LHCN-M2 (cell line): ENCODE measurements at regions not wholly inside any gene's neighbourhood (a gene's known extent, or its start where the extent isn't known, plus 50 kb on each side); places are given as distances from the start of the nearest gene placed in this dataset.

Experiments used
- DNase-seq: peaks from one replicate; pipeline ENCODE4 v3.0.0-alpha.2; 2012; ENCODE audit warnings: low read depth

- no peak for DNase-seq
Measured at GRCh38 chr2:10964052-10964790, 52.5 kb downstream of the KCNF1 start.

DNA sequence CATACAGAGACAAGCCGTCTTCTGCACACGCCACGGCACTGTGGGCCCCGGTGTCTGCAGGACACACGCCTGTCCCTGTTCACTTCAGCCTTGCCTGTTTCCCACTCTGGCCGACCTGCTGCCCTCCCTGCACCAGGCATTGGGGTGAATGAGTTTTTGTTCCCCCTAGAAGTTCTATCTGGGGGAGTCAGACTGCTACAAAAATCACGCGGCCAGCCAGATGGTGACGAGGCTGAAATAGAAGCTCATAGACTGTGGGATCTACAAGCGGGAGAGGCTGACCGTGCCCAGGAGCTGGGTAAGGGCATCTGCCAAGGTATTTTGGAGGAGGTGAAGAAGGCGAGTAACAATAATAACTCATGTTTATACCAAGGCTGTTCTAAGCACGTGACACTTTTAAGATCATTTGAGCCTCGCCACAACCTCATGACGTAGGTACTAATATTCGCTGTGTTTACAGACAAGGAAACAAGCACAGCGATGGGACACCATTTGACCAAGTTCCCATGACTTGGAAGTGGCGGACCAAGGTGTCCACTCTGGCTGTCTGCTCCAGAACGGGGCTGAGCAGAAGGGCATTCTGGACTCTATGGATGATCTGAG is 53.6 kb downstream of the KCNF1 start:
- no peak for DNase-seq

DNA sequence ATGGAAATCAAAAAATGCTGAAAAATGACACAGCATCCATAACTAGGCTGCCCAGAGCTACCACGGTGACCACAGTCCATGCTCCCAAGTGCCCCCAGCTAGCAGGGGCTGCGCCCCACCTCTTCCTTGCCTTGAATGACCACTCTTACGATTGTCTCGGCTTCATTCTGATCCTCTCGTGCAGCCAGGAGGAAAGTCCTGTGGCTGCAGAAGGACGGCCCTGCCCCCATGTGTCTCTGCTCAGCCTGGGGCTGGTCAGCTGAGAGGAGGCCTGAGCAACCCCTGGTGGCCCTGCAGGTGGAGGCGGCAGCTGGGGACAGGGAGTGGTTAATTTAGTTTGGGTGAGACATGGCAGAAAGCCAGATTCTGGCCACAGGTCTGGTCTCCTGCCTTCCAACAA is 54.3 kb downstream of the KCNF1 start:
- no peak for DNase-seq

DNA sequence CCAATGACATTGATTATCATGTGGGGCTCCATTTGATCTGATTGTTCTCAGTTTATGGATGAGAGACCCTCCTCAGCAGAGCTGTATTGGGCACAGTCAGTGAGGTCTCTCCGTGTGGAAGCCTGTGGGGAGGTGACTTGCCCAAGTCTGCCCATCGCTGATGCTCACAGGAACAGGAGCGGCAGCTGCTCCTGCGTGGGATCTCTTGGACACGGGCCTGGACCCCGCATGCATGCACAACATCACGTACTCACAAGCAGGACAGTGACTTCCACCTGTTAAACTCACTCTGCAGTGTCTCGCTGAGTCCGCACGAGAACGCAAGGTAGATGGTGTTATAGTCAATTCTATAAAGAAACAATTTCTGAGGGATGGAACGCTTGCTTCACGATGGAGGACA is 55.0 kb downstream of the KCNF1 start:
- DNase-seq, result no peak

DNA sequence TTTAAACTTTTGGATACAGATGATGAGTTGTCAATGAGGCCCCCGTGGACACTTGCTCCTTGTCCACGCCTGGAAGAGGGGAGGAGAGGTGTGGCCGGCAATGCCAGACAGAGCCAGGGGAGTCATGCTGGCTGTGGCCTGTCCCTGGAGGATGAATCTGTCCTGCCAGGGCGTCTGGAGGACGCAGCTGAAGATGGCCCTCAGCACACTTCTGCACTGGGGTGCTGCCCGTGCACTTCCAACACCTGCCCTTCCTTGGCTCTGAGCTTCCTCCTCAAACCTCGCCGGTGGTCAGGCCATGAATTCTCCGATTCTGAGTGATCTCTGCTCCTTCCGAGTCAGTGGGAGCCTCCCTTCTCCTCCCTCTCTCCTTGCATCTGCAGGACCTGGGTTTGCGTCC is 56.4 kb downstream of the KCNF1 start:
- DNase-seq, result no peak

DNA sequence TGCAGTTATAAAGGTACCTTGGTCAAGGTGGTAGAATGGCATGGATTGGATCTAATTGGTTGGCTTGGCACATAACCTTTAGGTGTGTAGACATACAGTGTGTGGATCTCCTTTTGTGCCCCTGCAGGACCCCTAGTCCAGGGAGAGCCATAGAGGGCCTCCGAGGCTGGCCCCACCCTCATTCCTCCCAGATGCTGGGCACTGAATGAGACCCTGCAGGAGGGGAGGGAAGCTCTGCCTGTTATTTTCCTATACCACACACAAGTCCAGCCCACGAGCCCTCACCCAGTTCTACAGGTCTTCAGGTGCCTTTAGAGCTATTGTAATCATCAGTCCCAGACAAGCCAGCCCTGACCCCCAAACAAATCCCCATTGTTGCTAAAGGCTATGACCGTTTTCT is 58.9 kb downstream of the KCNF1 start:
- DNase-seq, result no peak

GRCh38 chr2:10971161-10971887 is 59.6 kb downstream of the KCNF1 start:
- no peak for DNase-seq

DNA sequence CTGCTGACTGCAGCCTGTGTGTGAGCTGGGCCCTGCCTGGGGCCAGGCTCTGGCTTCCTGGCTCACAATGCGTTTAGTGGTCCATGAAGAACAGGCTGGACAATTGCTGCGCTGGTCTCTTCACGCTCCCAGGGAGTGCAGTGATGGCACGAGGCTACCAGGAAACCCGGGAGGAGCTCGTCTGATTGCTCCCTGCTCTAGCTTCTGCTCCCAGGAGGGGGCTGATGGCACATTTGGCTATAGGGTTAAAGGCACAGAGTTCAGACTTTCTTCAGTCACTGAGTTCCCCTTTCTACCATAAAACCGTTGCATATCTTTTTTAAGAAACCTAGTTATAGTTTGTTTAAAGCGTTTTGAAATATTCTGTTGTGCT is 60.1 kb downstream of the KCNF1 start:
- no peak for DNase-seq

GRCh38 chr2:10972683-10973433 is 61.1 kb downstream of the KCNF1 start:
- DNase-seq, result no peak

DNA sequence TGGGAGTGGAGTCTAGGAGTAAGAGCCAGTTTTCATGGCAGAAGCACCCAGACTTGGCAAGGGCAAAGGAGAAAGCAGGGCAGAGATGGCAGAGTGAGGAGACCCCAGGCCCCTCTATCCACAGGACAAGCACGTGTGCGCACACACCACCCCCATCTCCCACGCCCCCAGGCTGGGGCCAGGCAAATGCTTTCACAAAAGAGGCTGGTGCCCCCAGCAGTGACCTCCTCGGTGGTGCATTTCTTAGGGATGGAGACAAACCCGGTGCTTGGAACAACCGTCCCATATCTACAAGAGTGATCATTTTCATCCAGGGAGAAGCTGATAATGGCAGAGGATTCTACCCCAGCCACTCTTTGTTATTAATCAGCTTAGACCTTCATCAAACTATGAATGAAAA is 62.0 kb downstream of the KCNF1 start:
- no peak for DNase-seq

DNA sequence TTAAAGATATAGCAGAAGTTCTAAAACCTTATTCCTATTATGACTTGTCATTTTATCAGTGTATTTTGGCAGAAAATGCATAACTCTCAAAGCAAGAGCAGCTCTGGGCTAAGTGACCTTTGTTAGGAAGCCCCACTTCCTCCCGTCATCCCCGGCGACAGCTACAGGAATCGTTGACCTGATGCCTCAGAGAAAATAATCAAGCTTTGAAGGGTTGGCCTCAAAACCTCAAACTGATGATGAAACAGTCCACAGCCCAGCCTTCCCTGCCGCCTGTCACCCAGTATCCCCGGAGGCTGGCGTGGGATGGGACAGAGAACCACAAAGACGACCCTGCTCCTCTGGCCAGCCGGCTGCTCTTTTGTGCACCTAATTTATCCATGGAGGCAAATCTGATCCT is 65.3 kb downstream of the KCNF1 start:
- DNase-seq, result no peak

GRCh38 chr2:10977621-10978020 is 65.9 kb downstream of the KCNF1 start:
- no peak for DNase-seq

GRCh38 chr2:10978090-10978670 is 66.4 kb downstream of the KCNF1 start:
- no peak for DNase-seq

GRCh38 chr2:10980071-10980470 is 68.3 kb downstream of the KCNF1 start:
- no peak for DNase-seq

DNA sequence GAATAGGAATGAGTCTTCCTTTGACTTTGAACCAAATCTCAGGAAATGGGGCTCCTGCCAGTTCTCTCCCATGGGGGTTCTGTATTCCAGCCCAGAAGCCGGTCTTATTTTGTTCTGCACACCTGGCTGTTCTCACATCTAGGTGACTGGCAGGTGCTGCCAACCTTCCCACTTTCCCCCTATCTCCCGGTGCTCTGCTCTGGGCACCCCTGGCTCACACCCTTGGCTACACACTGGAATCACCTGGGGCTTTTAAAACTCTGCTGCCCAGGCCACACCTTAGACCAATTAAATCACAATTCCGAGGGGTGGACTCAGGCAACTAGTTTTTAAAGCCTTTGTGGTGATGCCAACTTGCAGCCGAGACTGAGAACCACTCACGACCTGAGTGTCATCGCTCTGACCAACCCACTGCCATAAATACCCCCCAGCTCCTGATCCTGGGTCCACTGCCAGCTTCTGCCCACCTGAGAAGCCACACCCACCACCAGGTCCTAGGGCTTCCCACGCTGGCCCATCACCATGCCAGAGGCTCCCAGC is 69.2 kb downstream of the KCNF1 start:
- no peak for DNase-seq

DNA sequence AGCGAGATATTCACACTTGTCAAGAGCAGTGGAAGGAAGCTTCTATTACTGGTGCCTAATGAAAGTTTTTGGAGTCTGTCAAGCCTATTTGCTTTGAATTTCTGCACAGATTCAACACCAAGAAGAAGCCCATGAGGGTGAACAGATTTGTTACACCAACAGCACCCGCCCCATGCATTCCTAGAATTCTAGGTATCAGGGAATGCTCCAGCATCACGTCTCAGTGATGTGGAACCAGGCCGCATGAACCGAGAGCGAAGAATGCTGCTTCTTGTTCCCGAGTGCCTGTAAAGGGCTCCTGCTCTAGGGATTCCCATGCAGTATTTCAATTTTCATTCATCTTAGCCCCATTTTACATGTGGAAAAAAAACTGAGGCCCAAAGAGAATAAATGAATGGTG is 69.7 kb downstream of the KCNF1 start:
- no peak for DNase-seq

GRCh38 chr2:10981941-10982431 is 70.3 kb downstream of the KCNF1 start:
- DNase-seq, result no peak

- no peak for DNase-seq
Measured at GRCh38 chr2:10982931-10983701, 71.4 kb downstream of the KCNF1 start.

GRCh38 chr2:10983711-10984110 is 72.0 kb downstream of the KCNF1 start:
- DNase-seq, result no peak

DNA sequence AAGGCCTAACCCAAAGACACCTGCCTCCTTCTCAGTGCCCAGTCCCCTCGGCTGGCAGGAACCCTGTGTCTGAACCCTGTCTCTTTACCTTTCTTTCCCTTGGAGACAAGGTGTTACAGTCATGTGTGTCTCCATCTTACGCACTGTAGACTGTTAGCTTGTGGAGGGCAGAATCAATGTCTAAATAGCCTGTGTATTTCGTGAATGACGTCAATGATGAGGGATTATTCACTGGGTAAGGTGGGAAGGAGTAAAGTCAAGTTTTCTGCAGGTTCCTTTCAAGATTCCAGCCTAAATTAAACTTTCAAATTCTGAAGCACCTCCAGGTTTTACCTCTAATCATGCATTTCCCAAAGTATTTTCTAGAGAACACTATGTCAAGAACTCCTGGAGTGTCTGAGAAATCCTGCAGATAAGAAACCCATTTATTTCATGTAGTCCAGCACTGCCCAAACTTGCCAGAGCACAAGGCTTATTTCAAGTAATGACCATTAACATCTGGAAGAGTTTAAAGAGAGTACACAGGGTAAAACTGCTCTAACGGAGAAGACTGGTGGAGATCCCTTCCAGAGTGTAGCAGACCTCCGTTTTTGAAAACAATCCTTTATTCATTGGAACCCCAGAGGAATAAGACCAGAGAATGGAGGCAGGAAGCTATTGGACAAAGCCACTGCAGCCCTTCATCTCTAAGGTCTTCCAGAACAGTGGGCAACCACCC is 72.8 kb downstream of the KCNF1 start:
- DNase-seq, result no peak
